ENCODE measurements at regions not wholly inside any gene's neighbourhood (a gene's known extent, or its start where the extent isn't known, plus 50 kb on each side); places are given as distances from the start of the nearest gene placed in this dataset.
"Not testable (repeated sequence)": the region's sequence is repeated elsewhere in the genome, so short reads cannot be mapped to it uniquely, and the experiment has no call there.

- H3K36me3 ChIP-seq; H3K9me3 ChIP-seq; H3K27ac ChIP-seq; H3K4me1 ChIP-seq; DNase-seq; intact Hi-C loops (cut with DNase I); H3K27me3 ChIP-seq; H3K4me3 ChIP-seq; ATAC-seq: not testable (repeated sequence)
Observed at GRCh38 chr14:105672450-105673200, 146.2 kb downstream of the TMEM121 start.

- H3K4me3 ChIP-seq; H3K36me3 ChIP-seq; H3K27ac ChIP-seq; H3K27me3 ChIP-seq; intact Hi-C loops (cut with DNase I); H3K9me3 ChIP-seq; H3K4me1 ChIP-seq; ATAC-seq; DNase-seq: not testable (repeated sequence)
Observed at GRCh38 chr14:105675433-105675832, 149.1 kb downstream of the TMEM121 start.

- H3K4me3 ChIP-seq; H3K36me3 ChIP-seq; H3K27ac ChIP-seq; ATAC-seq; intact Hi-C loops (cut with DNase I); H3K4me1 ChIP-seq; H3K27me3 ChIP-seq; H3K9me3 ChIP-seq; DNase-seq: not testable (repeated sequence)
Observed at GRCh38 chr14:105675905-105676670, 149.7 kb downstream of the TMEM121 start.

GRCh38 chr14:105678057-105678456, 151.7 kb downstream of the TMEM121 start:
- H3K27me3 ChIP-seq; ATAC-seq; H3K9me3 ChIP-seq; H3K36me3 ChIP-seq; H3K27ac ChIP-seq; DNase-seq; intact Hi-C loops (cut with DNase I); H3K4me3 ChIP-seq; H3K4me1 ChIP-seq: not testable (repeated sequence)

GRCh38 chr14:105678996-105679958, 152.9 kb downstream of the TMEM121 start:
- ATAC-seq; intact Hi-C loops (cut with DNase I): not testable (repeated sequence)

GRCh38 chr14:105679959-105680735, 153.8 kb downstream of the TMEM121 start:
- H3K4me1 ChIP-seq; H3K4me3 ChIP-seq; H3K36me3 ChIP-seq; H3K27me3 ChIP-seq; DNase-seq; H3K27ac ChIP-seq; intact Hi-C loops (cut with DNase I); H3K9me3 ChIP-seq: not testable (repeated sequence)
- peak in 1 of 2 donors; percentile 26 for TF ChIP-seq CTCF (IDR thresholded peaks at IDR 0.05)
- peak; percentile 90 for ATAC-seq

More at GRCh38 chr14:105678996-105679958, 152.9 kb downstream of the TMEM121 start:
- H3K36me3 ChIP-seq, H3K4me1 ChIP-seq, H3K9me3 ChIP-seq, H3K27ac ChIP-seq, DNase-seq, H3K27me3 ChIP-seq, H3K4me3 ChIP-seq: not testable (repeated sequence)

GRCh38 chr14:105680736-105681098, 154.3 kb downstream of the TMEM121 start:
- H3K4me1 ChIP-seq; H3K27ac ChIP-seq; H3K9me3 ChIP-seq; H3K36me3 ChIP-seq; H3K4me3 ChIP-seq; intact Hi-C loops (cut with DNase I); DNase-seq; H3K27me3 ChIP-seq: not testable (repeated sequence)
- ATAC-seq: peak; percentile 13

GRCh38 chr14:105681606-105682185, 155.3 kb downstream of the TMEM121 start:
- H3K9me3 ChIP-seq; H3K4me1 ChIP-seq; ATAC-seq; H3K4me3 ChIP-seq; intact Hi-C loops (cut with DNase I); H3K27me3 ChIP-seq; H3K27ac ChIP-seq; DNase-seq; H3K36me3 ChIP-seq: not testable (repeated sequence)

- DNase-seq; H3K4me1 ChIP-seq; intact Hi-C loops (cut with DNase I); H3K27me3 ChIP-seq; ATAC-seq; H3K4me3 ChIP-seq; H3K27ac ChIP-seq; H3K9me3 ChIP-seq; H3K36me3 ChIP-seq: not testable (repeated sequence)
Observed at GRCh38 chr14:105682442-105682841, 156.1 kb downstream of the TMEM121 start.

Measured in left lung (tissue), 4 donors.